ENCODE measurements at regions not wholly inside any gene's neighbourhood (a gene's known extent, or its start where the extent isn't known, plus 50 kb on each side); places are given as distances from the start of the nearest gene placed in this dataset.

DNA sequence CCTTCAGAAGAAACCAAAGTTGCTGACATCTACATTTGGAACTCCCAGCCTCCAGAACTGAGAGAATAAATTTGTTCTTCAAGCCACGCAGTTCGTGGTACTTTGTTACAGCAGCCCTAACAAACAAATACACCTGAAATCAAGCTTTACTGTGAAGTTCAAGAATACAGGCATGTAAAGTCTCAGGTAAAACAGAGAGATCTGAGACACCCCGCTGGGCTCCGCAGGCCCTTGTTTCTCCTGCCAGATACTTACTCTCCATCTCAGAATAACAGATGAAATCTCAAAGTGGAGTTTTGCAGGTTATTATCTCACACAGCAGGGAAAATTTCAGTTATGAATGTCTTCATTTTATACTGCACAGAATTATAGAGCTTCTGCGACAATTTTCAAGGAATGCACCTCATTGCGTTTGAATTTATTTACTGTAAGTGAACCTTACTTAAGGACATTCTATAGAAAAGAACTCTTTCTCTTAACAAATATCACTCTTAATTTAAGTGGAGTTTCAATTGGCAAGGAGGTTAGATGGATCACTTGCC is 492.4 kb upstream of the LRATD1 start:
- Histone ChIP-seq H4K8ac (replicated peaks; ENCODE audit: insufficient read length, low read depth, low read length) (no peak overlapping the region), H3K27ac (ENCODE audit: insufficient read length, low read depth, low read length) (no peak overlapping the region), H3K23ac (ENCODE audit: insufficient read length, low read depth, low read length) (no peak overlapping the region), H4K91ac (ENCODE audit: insufficient read length, low read depth, low read length) (no peak overlapping the region), H3K4ac (ENCODE audit: low read depth, low read length) (no peak overlapping the region), H3K4me1 (ENCODE audit: insufficient read depth, low read length) (no peaks in the 10 kb centered on the region), H3K27me3 (ENCODE audit: insufficient read depth, low read length) (no peaks in the 10 kb centered on the region), H3K79me2 (ENCODE audit: insufficient read depth, low read length) (no peaks in the 10 kb centered on the region), H2AFZ (ENCODE audit: low read length) (no peak overlapping the region), H3K9me3 (ENCODE audit: control insufficient read depth, low read depth, low read length) (no peaks in the 10 kb centered on the region), H3K18ac (ENCODE audit: insufficient read length, low read depth, low read length) (no peak overlapping the region), H2AK5ac (ENCODE audit: insufficient read length, low read length) (no peak overlapping the region), H3K14ac (ENCODE audit: insufficient read depth, low read length) (no peak overlapping the region), H3K23me2 (ENCODE audit: insufficient read length, low read depth, low read length, poor library complexity, severe bottlenecking) (no peaks in the 10 kb centered on the region), H3T11ph (ENCODE audit: low read length) (no peak overlapping the region), H3K79me1 (ENCODE audit: insufficient read depth, low read depth, low read length, poor library complexity, severe bottlenecking) (no peaks in the 10 kb centered on the region), H4K5ac (ENCODE audit: insufficient read length, low read depth, low read length) (no peak overlapping the region), H4K20me1 (ENCODE audit: control insufficient read depth, insufficient read depth, insufficient read length) (no peaks in the 10 kb centered on the region), H2BK20ac (ENCODE audit: low read depth, low read length, poor library complexity, severe bottlenecking) (no peak overlapping the region), H2BK5ac (ENCODE audit: insufficient read length, low read length) (no peak overlapping the region), H2BK12ac (ENCODE audit: insufficient read length, low read depth, low read length) (no peak overlapping the region), H2BK15ac (ENCODE audit: low read depth, low read length) (no peak overlapping the region), H3K56ac (ENCODE audit: insufficient read length, low read depth, low read length) (no peak overlapping the region), H3K9ac (ENCODE audit: extremely low read depth, insufficient read length, low read length) (no peak overlapping the region), H2BK120ac (ENCODE audit: low read depth, low read length, poor library complexity, severe bottlenecking) (no peak overlapping the region), H3K4me2 (ENCODE audit: insufficient read depth, insufficient read length, low read length) (no peak overlapping the region)
- Mint-ChIP-seq H3K4me1 (peaks cover 7 to 10% of the 10 kb centered on the region in 2 experiments), H3K27ac (no peak overlapping the region), H3K36me3 (ENCODE audit: insufficient read depth in 1 of 3, low read depth in 3 of 3) (no peaks in the 10 kb centered on the region), H3K9me3 (no peaks in the 10 kb centered on the region), H3K4me3 (no peak overlapping the region), H3K27me3 (ENCODE audit: low read depth) (no peaks in the 10 kb centered on the region)
- TF ChIP-seq CTCF (conservative IDR thresholded peaks at IDR 0.05): no peak
- no CpG with 5 or more reads among the region's 6 CpGs for WGBS (ENCODE audit: extremely low coverage, insufficient read length, low lambda C conversion rate)
- DNase-seq: no peak
